Hepatocyte (in vitro differentiated cells): ENCODE measurements at regions not wholly inside any gene's neighbourhood (a gene's known extent, or its start where the extent isn't known, plus 50 kb on each side); places are given as distances from the start of the nearest gene placed in this dataset.

Source experiments
- EZH2 ChIP-seq: fragments of 200-600 bp; sonication (generic); IDR thresholded peaks from 2 replicates; pipeline ENCODE4 v1.6.1; 2016; ENCODE audit warnings: antibody characterized with exemption, mild to moderate bottlenecking, borderline replicate concordance
- EZH2phosphoT487 ChIP-seq: fragments of 200-600 bp; sonication (generic); IDR thresholded peaks from one replicate; pipeline ENCODE4 v1.6.1; 2018; ENCODE audit warnings: antibody characterized with exemption, mild to moderate bottlenecking, low read depth, moderate library complexity; ENCODE audit not compliant: unreplicated experiment, severe bottlenecking
- TF ChIP-seq, protein P1 (sequence below): fragments of 200-600 bp; sonication (generic); IDR thresholded peaks from 2 replicates; pipeline ENCODE4 v1.5.1; 2016; ENCODE audit warnings: antibody characterized with exemption, mild to moderate bottlenecking; ENCODE audit not compliant: poor library complexity

DNA sequence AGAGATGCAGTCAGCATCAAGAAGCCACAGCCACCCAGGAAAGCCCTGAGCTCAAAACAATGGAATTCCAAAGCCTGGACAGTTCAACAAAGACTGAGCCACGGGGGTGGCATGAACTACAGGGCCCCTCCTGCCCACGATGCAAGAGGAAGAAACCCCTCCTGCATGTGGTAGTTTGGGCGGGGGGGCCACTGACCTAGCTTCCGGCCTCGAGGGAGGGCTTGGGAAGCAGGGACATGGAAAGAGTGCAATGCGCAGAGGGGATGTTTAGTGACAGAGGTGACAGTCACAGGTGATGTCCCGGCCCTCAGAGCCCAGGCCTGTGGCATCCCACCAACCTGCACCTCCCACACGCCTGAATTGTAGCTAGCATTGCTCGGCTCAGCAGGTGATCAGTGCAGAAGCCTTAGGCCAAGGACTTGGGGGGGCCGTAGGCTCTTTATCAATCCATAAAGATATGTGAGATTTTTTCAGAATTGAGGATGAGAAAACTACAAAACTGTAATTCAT, 318.8 kb downstream of the TEX29 start:
- TF ChIP-seq, protein P1, sequence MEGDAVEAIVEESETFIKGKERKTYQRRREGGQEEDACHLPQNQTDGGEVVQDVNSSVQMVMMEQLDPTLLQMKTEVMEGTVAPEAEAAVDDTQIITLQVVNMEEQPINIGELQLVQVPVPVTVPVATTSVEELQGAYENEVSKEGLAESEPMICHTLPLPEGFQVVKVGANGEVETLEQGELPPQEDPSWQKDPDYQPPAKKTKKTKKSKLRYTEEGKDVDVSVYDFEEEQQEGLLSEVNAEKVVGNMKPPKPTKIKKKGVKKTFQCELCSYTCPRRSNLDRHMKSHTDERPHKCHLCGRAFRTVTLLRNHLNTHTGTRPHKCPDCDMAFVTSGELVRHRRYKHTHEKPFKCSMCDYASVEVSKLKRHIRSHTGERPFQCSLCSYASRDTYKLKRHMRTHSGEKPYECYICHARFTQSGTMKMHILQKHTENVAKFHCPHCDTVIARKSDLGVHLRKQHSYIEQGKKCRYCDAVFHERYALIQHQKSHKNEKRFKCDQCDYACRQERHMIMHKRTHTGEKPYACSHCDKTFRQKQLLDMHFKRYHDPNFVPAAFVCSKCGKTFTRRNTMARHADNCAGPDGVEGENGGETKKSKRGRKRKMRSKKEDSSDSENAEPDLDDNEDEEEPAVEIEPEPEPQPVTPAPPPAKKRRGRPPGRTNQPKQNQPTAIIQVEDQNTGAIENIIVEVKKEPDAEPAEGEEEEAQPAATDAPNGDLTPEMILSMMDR = no peak
- TF ChIP-seq EZH2 (no peak), EZH2phosphoT487 (no peak)
